ENCODE measurements at regions not wholly inside any gene's neighbourhood (a gene's known extent, or its start where the extent isn't known, plus 50 kb on each side); places are given as distances from the start of the nearest gene placed in this dataset.

DNA sequence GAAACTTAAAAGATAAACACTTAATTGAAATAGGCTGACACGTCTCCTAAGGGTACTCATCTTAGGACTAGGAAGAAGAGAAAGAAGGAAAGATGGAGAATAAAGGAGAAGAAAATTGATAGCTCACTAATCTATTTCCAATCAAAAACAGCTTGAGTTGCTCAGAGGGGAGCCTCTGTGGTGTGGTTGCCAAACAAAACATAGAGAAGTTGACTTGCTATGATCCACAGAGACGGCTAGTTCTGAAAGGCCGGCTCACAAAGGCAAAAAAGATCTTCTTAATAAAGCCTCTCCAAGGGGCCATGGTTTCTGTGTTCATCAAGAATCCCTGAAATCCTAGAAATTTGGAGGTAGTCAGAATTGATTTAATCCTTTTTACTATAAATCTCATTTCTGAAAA lies 644.1 kb downstream of the LMO4 start:
- Histone ChIP-seq H3K27me3 (replicated peaks; ENCODE audit: insufficient read depth, low read depth, low read length, poor library complexity) (no peaks in the 10 kb centered on the region), H3K27ac (ENCODE audit: low read depth, low read length, poor library complexity, severe bottlenecking) (no peak overlapping the region), H3K4me1 (ENCODE audit: insufficient read depth, low read length, poor library complexity, severe bottlenecking) (no peaks in the 10 kb centered on the region), H3K36me3 (ENCODE audit: insufficient read depth, low read length, poor library complexity, severe bottlenecking) (no peaks in the 10 kb centered on the region), H3K4me3 (ENCODE audit: low read depth, low read length, poor library complexity, severe bottlenecking) (no peak overlapping the region), H3K9me3 (ENCODE audit: low read depth, low read length, poor library complexity, severe bottlenecking) (no peaks in the 10 kb centered on the region)
- TF ChIP-seq EZH2 (IDR thresholded peaks at IDR 0.05; ENCODE audit: borderline replicate concordance, low read depth, low read length, poor library complexity, severe bottlenecking) = no peak
- TF ChIP-seq, protein P1, sequence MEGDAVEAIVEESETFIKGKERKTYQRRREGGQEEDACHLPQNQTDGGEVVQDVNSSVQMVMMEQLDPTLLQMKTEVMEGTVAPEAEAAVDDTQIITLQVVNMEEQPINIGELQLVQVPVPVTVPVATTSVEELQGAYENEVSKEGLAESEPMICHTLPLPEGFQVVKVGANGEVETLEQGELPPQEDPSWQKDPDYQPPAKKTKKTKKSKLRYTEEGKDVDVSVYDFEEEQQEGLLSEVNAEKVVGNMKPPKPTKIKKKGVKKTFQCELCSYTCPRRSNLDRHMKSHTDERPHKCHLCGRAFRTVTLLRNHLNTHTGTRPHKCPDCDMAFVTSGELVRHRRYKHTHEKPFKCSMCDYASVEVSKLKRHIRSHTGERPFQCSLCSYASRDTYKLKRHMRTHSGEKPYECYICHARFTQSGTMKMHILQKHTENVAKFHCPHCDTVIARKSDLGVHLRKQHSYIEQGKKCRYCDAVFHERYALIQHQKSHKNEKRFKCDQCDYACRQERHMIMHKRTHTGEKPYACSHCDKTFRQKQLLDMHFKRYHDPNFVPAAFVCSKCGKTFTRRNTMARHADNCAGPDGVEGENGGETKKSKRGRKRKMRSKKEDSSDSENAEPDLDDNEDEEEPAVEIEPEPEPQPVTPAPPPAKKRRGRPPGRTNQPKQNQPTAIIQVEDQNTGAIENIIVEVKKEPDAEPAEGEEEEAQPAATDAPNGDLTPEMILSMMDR (conservative IDR thresholded peaks at IDR 0.05; ENCODE audit: low read depth, low read length) = no peak
- BruUV-seq (replicated peaks) = no TSS peak
- CTCF ChIA-PET = no interaction called here
- no peak for DNase-seq (ENCODE audit: low spot score)
- POLR2A ChIA-PET (ENCODE audit: low non-redundant PET) = no interaction called here
- intact Hi-C loops (cut with micrococcal nuclease; ENCODE audit: unreplicated experiment) = no loop called here

DNA sequence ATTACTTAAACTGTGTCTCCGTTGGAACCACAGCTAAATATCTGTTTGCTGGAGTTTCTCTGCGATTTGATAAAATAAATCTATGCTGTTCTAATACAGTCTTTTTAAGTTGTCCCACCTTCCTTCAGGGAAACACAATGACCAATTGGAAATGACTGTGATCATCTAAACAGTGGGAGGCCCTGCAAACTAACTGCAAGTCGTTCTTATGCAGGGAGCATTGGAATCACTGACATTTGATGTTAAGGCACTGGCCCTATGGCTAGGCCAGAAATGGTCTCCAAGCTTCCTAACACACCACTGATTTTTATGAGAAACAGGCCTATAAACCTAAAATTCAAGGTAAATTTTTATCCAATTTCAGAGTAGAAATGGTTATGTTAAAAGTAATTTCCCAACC lies 645.2 kb downstream of the LMO4 start:
- ChIA-PET CTCF (no interaction called here), POLR2A (ENCODE audit: low non-redundant PET) (no interaction called here)
- no peak overlapping the region for H3K27ac ChIP-seq (ENCODE audit: low read depth, low read length, poor library complexity, severe bottlenecking)
- intact Hi-C loops (cut with micrococcal nuclease; ENCODE audit: unreplicated experiment) = no loop called here
- H3K27me3 ChIP-seq (replicated peaks; ENCODE audit: insufficient read depth, low read depth, low read length, poor library complexity) = no peaks in the 10 kb centered on the region
- no peaks in the 10 kb centered on the region for H3K9me3 ChIP-seq (ENCODE audit: low read depth, low read length, poor library complexity, severe bottlenecking)
- H3K36me3 ChIP-seq (ENCODE audit: insufficient read depth, low read length, poor library complexity, severe bottlenecking) = no peaks in the 10 kb centered on the region
- H3K4me1 ChIP-seq (ENCODE audit: insufficient read depth, low read length, poor library complexity, severe bottlenecking) = no peaks in the 10 kb centered on the region
- no peak overlapping the region for H3K4me3 ChIP-seq (ENCODE audit: low read depth, low read length, poor library complexity, severe bottlenecking)
- DNase-seq (ENCODE audit: low spot score) = no peak
- no peak for TF ChIP-seq EZH2 (IDR thresholded peaks at IDR 0.05; ENCODE audit: borderline replicate concordance, low read depth, low read length, poor library complexity, severe bottlenecking)
- TF ChIP-seq, protein P1 (conservative IDR thresholded peaks at IDR 0.05; ENCODE audit: low read depth, low read length) = no peak
- BruUV-seq (replicated peaks) = no TSS peak

DNA sequence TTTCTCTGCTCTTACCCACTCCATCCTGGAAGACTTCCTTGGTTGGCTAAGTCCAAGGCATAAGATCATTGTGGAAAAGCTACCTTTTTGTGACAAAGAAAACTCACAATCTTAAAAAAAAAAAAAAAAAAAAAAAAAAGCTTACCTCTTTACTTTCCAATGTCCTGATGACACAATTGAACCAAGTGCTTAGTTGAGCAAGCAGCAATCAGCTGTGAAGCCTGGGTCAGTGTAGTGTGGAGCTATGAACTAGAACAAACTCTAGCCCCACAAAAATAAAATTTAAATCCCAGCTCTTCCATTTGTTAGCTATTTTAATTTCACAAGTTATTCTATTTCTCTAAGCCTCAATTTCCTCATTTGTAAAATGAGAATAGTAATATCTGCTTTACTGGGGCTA lies 647.6 kb downstream of the LMO4 start:
- Histone ChIP-seq H3K4me3 (ENCODE audit: low read depth, low read length, poor library complexity, severe bottlenecking) (no peak overlapping the region), H3K27ac (ENCODE audit: low read depth, low read length, poor library complexity, severe bottlenecking) (no peak overlapping the region), H3K27me3 (replicated peaks; ENCODE audit: insufficient read depth, low read depth, low read length, poor library complexity) (no peaks in the 10 kb centered on the region), H3K4me1 (ENCODE audit: insufficient read depth, low read length, poor library complexity, severe bottlenecking) (no peaks in the 10 kb centered on the region), H3K36me3 (ENCODE audit: insufficient read depth, low read length, poor library complexity, severe bottlenecking) (no peaks in the 10 kb centered on the region), H3K9me3 (ENCODE audit: low read depth, low read length, poor library complexity, severe bottlenecking) (no peaks in the 10 kb centered on the region)
- ChIA-PET CTCF (no interaction called here), POLR2A (ENCODE audit: low non-redundant PET) (interaction anchor here (0.6 kb wide), 2 partner anchors 17 to 582 kb away, joined by 4 to 6 read pairs; no protein-coding TSS in a partner anchor)
- intact Hi-C loops (cut with micrococcal nuclease; ENCODE audit: unreplicated experiment) = no loop called here
- no peak for TF ChIP-seq EZH2 (IDR thresholded peaks at IDR 0.05; ENCODE audit: borderline replicate concordance, low read depth, low read length, poor library complexity, severe bottlenecking)
- TF ChIP-seq, protein P1 (conservative IDR thresholded peaks at IDR 0.05; ENCODE audit: low read depth, low read length) = no peak
- BruUV-seq (replicated peaks) = no TSS peak
- DNase-seq (ENCODE audit: low spot score) = no peak

Data from A673 (cell line).